ENCODE measurements at regions not wholly inside any gene's neighbourhood (a gene's known extent, or its start where the extent isn't known, plus 50 kb on each side); places are given as distances from the start of the nearest gene placed in this dataset.

GRCh38 chr6:158910484-158911440, 89.2 kb downstream of the RSPH3 start:
- peak overlapping the region in 2 of 3 experiments; percentile 20 to 57 for H3K4me3 ChIP-seq (ENCODE audit: control insufficient read depth in 2 of 3, extremely low read depth in 1 of 3, insufficient read depth in 2 of 3, low read depth in 1 of 3, low read length in 3 of 3)
- dilution Hi-C loops (cut with MboI; ENCODE audit: extremely low pct_ligation_motif_present, low sequenced_read_pairs) = no loop called here

DNA sequence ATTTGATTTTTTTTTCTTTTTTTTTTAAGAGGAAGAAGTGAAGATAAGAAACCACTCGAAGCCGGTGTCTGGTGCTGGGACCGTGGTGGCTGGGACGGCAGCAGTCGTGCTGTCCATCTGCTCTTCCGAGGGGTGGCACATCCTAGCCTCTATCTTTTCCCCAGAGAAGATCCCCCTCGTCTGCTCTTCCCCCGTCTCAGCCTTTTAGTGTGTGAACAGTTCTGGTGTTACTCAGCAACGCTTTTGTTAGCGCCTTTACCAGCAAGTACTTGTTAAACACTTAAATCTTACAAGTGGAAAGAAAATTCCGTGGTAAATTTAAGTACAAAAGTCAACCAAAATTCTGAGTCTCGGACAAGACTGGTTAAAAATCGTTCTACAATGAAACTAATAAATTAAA, 90.1 kb downstream of the RSPH3 start:
- H3K4me3 ChIP-seq (ENCODE audit: control insufficient read depth in 2 of 3, extremely low read depth in 1 of 3, insufficient read depth in 2 of 3, low read depth in 1 of 3, low read length in 3 of 3) = peak overlapping the region in 1 of 3 experiments; percentile 20
- H3K9me3 ChIP-seq (ENCODE audit: control insufficient read depth, low read depth, low read length) = peaks cover 6% of the 10 kb centered on the region
- DNase-seq (ENCODE audit: low read depth, low spot score) (no peak), FAIRE-seq (no peak)
- no peaks in the 10 kb centered on the region for H3K27me3 ChIP-seq (ENCODE audit: control insufficient read depth, extremely low read depth, insufficient read depth, low read length)
- H4K20me1 ChIP-seq (ENCODE audit: control insufficient read depth, extremely low read depth, insufficient read depth, low read length) = no peaks in the 10 kb centered on the region
- dilution Hi-C loops (cut with MboI; ENCODE audit: extremely low pct_ligation_motif_present, low sequenced_read_pairs) = no loop called here
- no peaks in the 10 kb centered on the region for H3K36me3 ChIP-seq (ENCODE audit: control insufficient read depth in 2 of 2, extremely low read depth in 1 of 2, insufficient read depth in 2 of 2, low read length in 2 of 2)
- TF ChIP-seq EZH2 (IDR thresholded peaks at IDR 0.05; ENCODE audit: low read length) (no peak), CTCF (optimal IDR thresholded peaks at IDR 0.05 in 1 of 3, IDR thresholded peaks at IDR 0.05 in 1 of 3, conservative IDR thresholded peaks at IDR 0.05 in 1 of 3; ENCODE audit: extremely low read depth in 1 of 3, insufficient read depth in 2 of 3, low read length in 3 of 3) (no peak)
- no peaks in the 10 kb centered on the region for H3K79me2 ChIP-seq (ENCODE audit: control insufficient read depth, insufficient read depth, low read length)
- peak overlapping the region; percentile 44 for H3K27ac ChIP-seq (ENCODE audit: control insufficient read depth, insufficient read depth, low read length)
- H3K4me1 ChIP-seq (ENCODE audit: control insufficient read depth, extremely low read depth, insufficient read depth, low read length) = peaks cover 11% of the 10 kb centered on the region
- H2AFZ ChIP-seq (ENCODE audit: control insufficient read depth, low read length) = peak overlapping the region; percentile 64
- H3K4me2 ChIP-seq (ENCODE audit: control insufficient read depth, extremely low read depth, insufficient read depth, low read depth, low read length) = peak overlapping the region; percentile 70
- H3K9ac ChIP-seq (ENCODE audit: control insufficient read depth, extremely low read depth, insufficient read depth, low read length) = peak overlapping the region; percentile 65
- H3K9me1 ChIP-seq (ENCODE audit: control insufficient read depth, extremely low read depth, insufficient read depth, low read length) = no peaks in the 10 kb centered on the region

More at GRCh38 chr6:158910484-158911440, 89.2 kb downstream of the RSPH3 start:
- DNase-seq (ENCODE audit: low read depth, low spot score) = no peak
- H2AFZ ChIP-seq (ENCODE audit: control insufficient read depth, low read length) = peak overlapping the region; percentile 64
- H3K9ac ChIP-seq (ENCODE audit: control insufficient read depth, extremely low read depth, insufficient read depth, low read length) = peak overlapping the region; percentile 65
- H3K36me3 ChIP-seq (ENCODE audit: control insufficient read depth in 2 of 2, extremely low read depth in 1 of 2, insufficient read depth in 2 of 2, low read length in 2 of 2) = no peaks in the 10 kb centered on the region
- TF ChIP-seq CTCF (optimal IDR thresholded peaks at IDR 0.05 in 1 of 3, IDR thresholded peaks at IDR 0.05 in 1 of 3, conservative IDR thresholded peaks at IDR 0.05 in 1 of 3; ENCODE audit: extremely low read depth in 1 of 3, insufficient read depth in 2 of 3, low read length in 3 of 3) (no peak), EZH2 (IDR thresholded peaks at IDR 0.05; ENCODE audit: low read length) (no peak)
- peak overlapping the region; percentile 44 for H3K27ac ChIP-seq (ENCODE audit: control insufficient read depth, insufficient read depth, low read length)
- H3K9me3 ChIP-seq (ENCODE audit: control insufficient read depth, low read depth, low read length) = peaks cover 3% of the 10 kb centered on the region
- no peaks in the 10 kb centered on the region for H4K20me1 ChIP-seq (ENCODE audit: control insufficient read depth, extremely low read depth, insufficient read depth, low read length)
- H3K79me2 ChIP-seq (ENCODE audit: control insufficient read depth, insufficient read depth, low read length) = no peaks in the 10 kb centered on the region
- peak overlapping the region; percentile 70 for H3K4me2 ChIP-seq (ENCODE audit: control insufficient read depth, extremely low read depth, insufficient read depth, low read depth, low read length)
- peak; percentile 61 for FAIRE-seq
- no peaks in the 10 kb centered on the region for H3K9me1 ChIP-seq (ENCODE audit: control insufficient read depth, extremely low read depth, insufficient read depth, low read length)
- peaks cover 11% of the 10 kb centered on the region for H3K4me1 ChIP-seq (ENCODE audit: control insufficient read depth, extremely low read depth, insufficient read depth, low read length)
- H3K27me3 ChIP-seq (ENCODE audit: control insufficient read depth, extremely low read depth, insufficient read depth, low read length) = no peaks in the 10 kb centered on the region
